ENCODE measurements at regions not wholly inside any gene's neighbourhood (a gene's known extent, or its start where the extent isn't known, plus 50 kb on each side); places are given as distances from the start of the nearest gene placed in this dataset.

- TF ChIP-seq, protein P1, sequence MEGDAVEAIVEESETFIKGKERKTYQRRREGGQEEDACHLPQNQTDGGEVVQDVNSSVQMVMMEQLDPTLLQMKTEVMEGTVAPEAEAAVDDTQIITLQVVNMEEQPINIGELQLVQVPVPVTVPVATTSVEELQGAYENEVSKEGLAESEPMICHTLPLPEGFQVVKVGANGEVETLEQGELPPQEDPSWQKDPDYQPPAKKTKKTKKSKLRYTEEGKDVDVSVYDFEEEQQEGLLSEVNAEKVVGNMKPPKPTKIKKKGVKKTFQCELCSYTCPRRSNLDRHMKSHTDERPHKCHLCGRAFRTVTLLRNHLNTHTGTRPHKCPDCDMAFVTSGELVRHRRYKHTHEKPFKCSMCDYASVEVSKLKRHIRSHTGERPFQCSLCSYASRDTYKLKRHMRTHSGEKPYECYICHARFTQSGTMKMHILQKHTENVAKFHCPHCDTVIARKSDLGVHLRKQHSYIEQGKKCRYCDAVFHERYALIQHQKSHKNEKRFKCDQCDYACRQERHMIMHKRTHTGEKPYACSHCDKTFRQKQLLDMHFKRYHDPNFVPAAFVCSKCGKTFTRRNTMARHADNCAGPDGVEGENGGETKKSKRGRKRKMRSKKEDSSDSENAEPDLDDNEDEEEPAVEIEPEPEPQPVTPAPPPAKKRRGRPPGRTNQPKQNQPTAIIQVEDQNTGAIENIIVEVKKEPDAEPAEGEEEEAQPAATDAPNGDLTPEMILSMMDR (IDR thresholded peaks at IDR 0.05; ENCODE audit: low read depth, low read length) = no peak
- no peak for DNase-seq (ENCODE audit: extremely low read depth, low read depth)
Measured at GRCh38 chr7:136251826-136252225, 274.7 kb upstream of the MTPN start.

DNA sequence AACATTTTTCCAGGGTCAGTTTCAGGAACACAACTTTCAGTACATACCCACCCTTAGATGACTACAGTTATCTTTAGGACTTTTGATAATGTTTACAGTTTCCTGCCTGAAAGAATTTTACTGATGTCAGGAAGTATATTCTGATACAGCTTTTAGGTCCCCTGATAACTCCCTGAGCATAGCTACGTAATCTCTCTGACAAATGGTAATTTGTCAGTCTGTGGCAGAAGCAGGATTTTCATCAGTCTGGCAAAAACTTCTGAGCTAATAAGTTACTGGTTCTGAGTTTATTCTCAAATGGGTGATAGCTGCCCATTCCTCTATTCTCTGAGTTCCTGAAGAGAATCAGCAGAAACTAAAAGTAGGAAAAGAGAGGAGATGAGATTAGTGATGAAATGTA is 270.1 kb upstream of the MTPN start:
- TF ChIP-seq, protein P1 (IDR thresholded peaks at IDR 0.05; ENCODE audit: low read depth, low read length) = no peak
- DNase-seq (ENCODE audit: extremely low read depth, low read depth) = no peak

DNA sequence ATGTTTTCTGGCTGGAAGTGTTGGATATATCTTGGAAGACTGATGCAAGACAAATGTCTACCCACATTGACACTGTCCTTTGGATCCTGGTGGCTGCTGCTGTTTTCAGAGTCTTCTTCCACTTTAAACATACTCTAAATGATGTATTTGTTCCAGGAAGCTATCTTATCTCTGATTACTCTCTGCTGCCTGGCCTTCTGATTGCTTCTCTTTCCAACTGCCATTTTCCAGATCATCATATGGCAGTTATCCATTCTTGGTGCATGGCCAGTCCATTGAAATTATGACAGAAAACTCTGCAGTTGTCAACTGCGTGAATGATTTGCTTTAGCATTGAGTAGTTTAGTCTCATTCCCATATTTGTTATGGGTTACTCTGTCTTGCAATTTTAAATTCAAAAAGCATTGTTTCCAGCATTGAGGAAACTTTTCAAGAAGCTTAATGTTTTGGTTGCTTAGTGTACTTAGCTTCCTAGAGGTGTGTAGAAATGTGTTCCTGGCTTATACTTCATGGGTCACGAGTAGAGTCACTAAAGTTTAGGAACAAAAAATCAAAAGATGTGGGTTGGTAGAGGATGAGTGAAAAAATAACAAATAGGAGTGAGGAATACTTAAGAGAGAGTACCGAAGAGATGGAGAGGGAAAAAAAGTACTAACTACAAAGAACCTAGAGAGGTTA is 268.3 kb upstream of the MTPN start:
- TF ChIP-seq, protein P1 (IDR thresholded peaks at IDR 0.05; ENCODE audit: low read depth, low read length) = no peak

GRCh38 chr7:136234040-136234439 is 256.9 kb upstream of the MTPN start:
- TF ChIP-seq, protein P1 (IDR thresholded peaks at IDR 0.05; ENCODE audit: low read depth, low read length) = no peak
- DNase-seq (ENCODE audit: extremely low read depth, low read depth) = no peak

More for the DNA sequence above, 268.3 kb upstream of the MTPN start:
- DNase-seq (ENCODE audit: extremely low read depth, low read depth) = no peak

DNA sequence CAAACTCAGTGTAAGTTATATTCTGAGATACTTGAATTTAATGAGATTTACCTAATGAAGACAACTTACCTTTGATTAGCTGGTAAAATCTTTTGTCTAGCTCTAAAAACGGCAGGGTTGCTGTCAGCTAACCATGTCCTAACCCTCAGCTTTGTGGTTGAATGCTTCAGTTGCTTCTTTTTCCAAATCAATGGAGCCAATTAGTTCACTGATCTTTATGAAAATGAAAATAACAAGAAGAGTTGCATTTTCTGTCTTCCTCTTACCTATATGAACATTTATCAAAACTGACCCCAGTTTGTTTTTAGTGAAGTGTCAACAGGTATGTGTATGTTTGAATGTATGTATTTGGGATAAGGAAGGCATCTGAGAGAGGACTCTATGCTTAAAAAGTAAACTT is 253.1 kb upstream of the MTPN start:
- DNase-seq (ENCODE audit: extremely low read depth, low read depth) = no peak
- TF ChIP-seq, protein P1 (IDR thresholded peaks at IDR 0.05; ENCODE audit: low read depth, low read length) = no peak

- DNase-seq (ENCODE audit: extremely low read depth, low read depth) = no peak
- TF ChIP-seq, protein P1 (IDR thresholded peaks at IDR 0.05; ENCODE audit: low read depth, low read length) = no peak
Measured at GRCh38 chr7:136229790-136230189, 252.6 kb upstream of the MTPN start.

GRCh38 chr7:136228171-136228570 is 251.0 kb upstream of the MTPN start:
- TF ChIP-seq, protein P1 (IDR thresholded peaks at IDR 0.05; ENCODE audit: low read depth, low read length) = no peak
- DNase-seq (ENCODE audit: extremely low read depth, low read depth) = peak; percentile 5
